ENCODE measurements at regions not wholly inside any gene's neighbourhood (a gene's known extent, or its start where the extent isn't known, plus 50 kb on each side); places are given as distances from the start of the nearest gene placed in this dataset.

- ATAC-seq (ENCODE audit: low read depth) = no peak
Measured at GRCh38 chr10:125423569-125423968, 259.4 kb downstream of the TEX36 start.

DNA sequence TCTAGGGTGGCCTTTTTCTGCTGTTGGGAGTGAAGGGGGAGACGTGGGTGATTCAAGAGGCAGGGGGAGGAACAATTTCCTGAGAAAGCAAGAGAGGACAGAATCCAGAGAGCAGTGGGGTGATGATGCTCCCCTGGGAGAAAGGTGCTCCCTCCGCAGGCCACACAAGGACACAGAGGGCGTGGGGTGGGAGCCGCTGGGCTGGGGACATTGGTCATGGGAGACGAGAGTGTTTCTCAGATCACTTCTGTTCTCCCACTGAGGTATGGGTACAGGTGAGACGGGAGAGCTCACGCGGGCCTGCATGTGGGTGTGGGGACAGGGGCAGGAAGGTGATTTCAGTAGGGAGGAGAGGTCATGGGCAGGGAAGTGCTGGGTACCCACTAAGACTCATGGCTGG, 259.5 kb upstream of the CTBP2 start:
- Histone ChIP-seq H3K27me3 (ENCODE audit: insufficient read depth, poor library complexity, severe bottlenecking) (no peaks in the 10 kb centered on the region), H3K4me1 (ENCODE audit: insufficient read depth, poor library complexity, severe bottlenecking) (no peaks in the 10 kb centered on the region), H3K9me3 (ENCODE audit: severe bottlenecking) (no peaks in the 10 kb centered on the region), H3K27ac (ENCODE audit: poor library complexity, severe bottlenecking) (no peak overlapping the region), H3K4me3 (ENCODE audit: severe bottlenecking) (no peak overlapping the region), H3K36me3 (ENCODE audit: low read depth) (no peaks in the 10 kb centered on the region)
- DNase-seq (ENCODE audit: low spot score) (no peak), ATAC-seq (ENCODE audit: low read depth) (no peak)
- TF ChIP-seq CTCF (IDR thresholded peaks at IDR 0.05; ENCODE audit: poor library complexity, severe bottlenecking) = no peak

More at GRCh38 chr10:125423569-125423968, 259.4 kb downstream of the TEX36 start:
- Histone ChIP-seq H3K9me3 (ENCODE audit: severe bottlenecking) (no peaks in the 10 kb centered on the region), H3K27me3 (ENCODE audit: insufficient read depth, poor library complexity, severe bottlenecking) (no peaks in the 10 kb centered on the region), H3K4me3 (ENCODE audit: severe bottlenecking) (no peak overlapping the region), H3K36me3 (ENCODE audit: low read depth) (no peaks in the 10 kb centered on the region), H3K4me1 (ENCODE audit: insufficient read depth, poor library complexity, severe bottlenecking) (no peaks in the 10 kb centered on the region), H3K27ac (ENCODE audit: poor library complexity, severe bottlenecking) (no peak overlapping the region)
- no peak for DNase-seq (ENCODE audit: low spot score)
- no peak for TF ChIP-seq CTCF (IDR thresholded peaks at IDR 0.05; ENCODE audit: poor library complexity, severe bottlenecking)

- H3K4me1 ChIP-seq (ENCODE audit: insufficient read depth, poor library complexity, severe bottlenecking) = no peaks in the 10 kb centered on the region
- no peaks in the 10 kb centered on the region for H3K36me3 ChIP-seq (ENCODE audit: low read depth)
- no peak overlapping the region for H3K4me3 ChIP-seq (ENCODE audit: severe bottlenecking)
- H3K9me3 ChIP-seq (ENCODE audit: severe bottlenecking) = no peaks in the 10 kb centered on the region
- ATAC-seq (ENCODE audit: low read depth) (no peak), DNase-seq (ENCODE audit: low spot score) (no peak)
- no peaks in the 10 kb centered on the region for H3K27me3 ChIP-seq (ENCODE audit: insufficient read depth, poor library complexity, severe bottlenecking)
- no peak overlapping the region for H3K27ac ChIP-seq (ENCODE audit: poor library complexity, severe bottlenecking)
- TF ChIP-seq CTCF (IDR thresholded peaks at IDR 0.05; ENCODE audit: poor library complexity, severe bottlenecking) = no peak
Measured at GRCh38 chr10:125419146-125419545, 258.8 kb upstream of the CTBP2 start.

- no peak overlapping the region for H3K27ac ChIP-seq (ENCODE audit: poor library complexity, severe bottlenecking)
- ATAC-seq (ENCODE audit: low read depth) (no peak), DNase-seq (ENCODE audit: low spot score) (no peak)
- no peaks in the 10 kb centered on the region for H3K27me3 ChIP-seq (ENCODE audit: insufficient read depth, poor library complexity, severe bottlenecking)
- TF ChIP-seq CTCF (IDR thresholded peaks at IDR 0.05; ENCODE audit: poor library complexity, severe bottlenecking) = no peak
- no peaks in the 10 kb centered on the region for H3K9me3 ChIP-seq (ENCODE audit: severe bottlenecking)
- no peaks in the 10 kb centered on the region for H3K4me1 ChIP-seq (ENCODE audit: insufficient read depth, poor library complexity, severe bottlenecking)
- no peaks in the 10 kb centered on the region for H3K36me3 ChIP-seq (ENCODE audit: low read depth)
- no peak overlapping the region for H3K4me3 ChIP-seq (ENCODE audit: severe bottlenecking)
Measured at GRCh38 chr10:125417605-125418004, 257.2 kb upstream of the CTBP2 start.

- no peaks in the 10 kb centered on the region for H3K27me3 ChIP-seq (ENCODE audit: insufficient read depth, poor library complexity, severe bottlenecking)
- H3K9me3 ChIP-seq (ENCODE audit: severe bottlenecking) = no peaks in the 10 kb centered on the region
- H3K4me3 ChIP-seq (ENCODE audit: severe bottlenecking) = no peak overlapping the region
- TF ChIP-seq CTCF (IDR thresholded peaks at IDR 0.05; ENCODE audit: poor library complexity, severe bottlenecking) = no peak
- H3K36me3 ChIP-seq (ENCODE audit: low read depth) = no peaks in the 10 kb centered on the region
- H3K27ac ChIP-seq (ENCODE audit: poor library complexity, severe bottlenecking) = no peak overlapping the region
- no peaks in the 10 kb centered on the region for H3K4me1 ChIP-seq (ENCODE audit: insufficient read depth, poor library complexity, severe bottlenecking)
- no peak for DNase-seq (ENCODE audit: low spot score)
- ATAC-seq (ENCODE audit: low read depth) = no peak
Measured at GRCh38 chr10:125415964-125416363, 255.6 kb upstream of the CTBP2 start.

All from RWPE2 (cell line).